Breast epithelium (tissue), 3 donors: ENCODE measurements at regions not wholly inside any gene's neighbourhood (a gene's known extent, or its start where the extent isn't known, plus 50 kb on each side); places are given as distances from the start of the nearest gene placed in this dataset.

Source experiments
- CTCF ChIP-seq, 3 donors: fragments of 450-650 bp; IDR thresholded peaks; one replicate each; pipeline ENCODE4 v1.5.1; 2016 to 2017; ENCODE audit warnings: antibody characterized with exemption in 3 of 3, mild to moderate bottlenecking in 3 of 3, moderate library complexity in 3 of 3
- POLR2A ChIP-seq: fragments of 450-650 bp; IDR thresholded peaks from one replicate; pipeline ENCODE4 v1.6.1; 2016; ENCODE audit warnings: antibody characterized with exemption, mild to moderate bottlenecking, moderate library complexity

- no peak for TF ChIP-seq CTCF (IDR thresholded peaks at IDR 0.05)
- no peak for TF ChIP-seq POLR2A
Measured at GRCh38 chr9:102474357-102474756, 520.8 kb upstream of the CYLC2 start.
